ENCODE measurements at regions not wholly inside any gene's neighbourhood (a gene's known extent, or its start where the extent isn't known, plus 50 kb on each side); places are given as distances from the start of the nearest gene placed in this dataset.

DNA sequence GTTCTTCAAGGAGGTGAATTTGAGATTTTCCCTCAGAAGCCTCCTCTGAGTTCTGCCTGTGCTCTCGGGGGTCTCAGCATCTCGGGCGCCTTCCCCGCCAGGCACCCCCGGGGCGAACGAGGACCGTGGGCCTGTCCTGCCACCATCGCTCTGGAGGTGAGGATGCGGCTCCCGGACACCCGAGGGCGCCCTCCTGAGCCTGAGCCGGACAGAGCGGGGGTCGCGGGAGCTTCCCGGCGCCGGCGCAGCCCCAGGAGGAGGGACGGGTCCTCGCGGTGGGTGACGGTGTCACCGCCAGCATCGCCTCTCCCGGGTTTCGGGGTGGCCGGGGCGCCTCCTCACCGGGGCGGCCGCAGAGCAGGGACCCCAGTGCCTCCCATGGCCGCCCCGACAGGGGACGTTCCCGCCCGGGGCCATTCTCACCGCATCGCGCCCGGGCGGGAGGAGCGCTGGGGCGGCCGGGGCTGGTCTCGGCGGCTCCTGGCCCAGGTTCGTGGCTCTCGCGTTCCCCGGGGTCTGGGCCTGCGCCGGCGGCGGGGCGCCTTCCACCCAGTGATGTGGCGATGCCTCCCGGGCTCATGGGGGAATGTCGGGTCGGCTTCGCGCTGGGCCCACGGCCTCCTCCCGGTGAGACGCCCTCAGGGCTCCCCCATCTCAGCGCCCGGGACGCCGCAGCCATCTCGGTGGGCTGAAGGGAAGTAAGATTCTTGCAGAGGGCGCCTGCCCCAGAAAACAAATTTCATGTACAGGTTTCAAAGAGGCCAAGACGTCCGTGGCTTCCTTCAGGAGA is 210.5 kb downstream of the ERMARD start:
- DNase-seq (ENCODE audit: low read depth in 3 of 3, low spot score in 2 of 3), result no peak

GRCh38 chr6:169960886-169961611 is 209.6 kb downstream of the ERMARD start:
- DNase-seq (ENCODE audit: low read depth in 3 of 3, low spot score in 2 of 3), result no peak

DNA sequence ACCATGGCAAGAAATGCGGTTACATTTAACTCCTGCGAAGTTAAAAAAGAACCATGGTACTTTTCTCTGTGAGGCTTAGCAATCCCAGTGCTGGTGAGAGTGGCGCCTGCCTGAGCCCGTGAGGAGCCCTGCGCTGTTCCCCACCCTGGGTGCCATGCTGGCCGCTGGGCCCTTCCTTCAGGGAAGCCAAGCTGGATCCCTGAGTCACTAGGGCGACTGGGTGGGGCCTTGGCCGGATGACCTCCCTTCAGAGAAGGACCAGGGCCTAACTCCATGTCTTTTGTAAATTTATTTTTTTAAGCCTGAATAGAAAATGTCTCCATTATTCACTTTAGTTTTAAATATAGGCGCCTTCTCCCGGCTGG is 209.1 kb downstream of the ERMARD start:
- DNase-seq (ENCODE audit: low read depth in 3 of 3, low spot score in 2 of 3), result no peak

- no peak for DNase-seq (ENCODE audit: low read depth in 3 of 3, low spot score in 2 of 3)
These were observed 208.6 kb downstream of the ERMARD start for GRCh38 chr6:169960003-169960344.

DNA sequence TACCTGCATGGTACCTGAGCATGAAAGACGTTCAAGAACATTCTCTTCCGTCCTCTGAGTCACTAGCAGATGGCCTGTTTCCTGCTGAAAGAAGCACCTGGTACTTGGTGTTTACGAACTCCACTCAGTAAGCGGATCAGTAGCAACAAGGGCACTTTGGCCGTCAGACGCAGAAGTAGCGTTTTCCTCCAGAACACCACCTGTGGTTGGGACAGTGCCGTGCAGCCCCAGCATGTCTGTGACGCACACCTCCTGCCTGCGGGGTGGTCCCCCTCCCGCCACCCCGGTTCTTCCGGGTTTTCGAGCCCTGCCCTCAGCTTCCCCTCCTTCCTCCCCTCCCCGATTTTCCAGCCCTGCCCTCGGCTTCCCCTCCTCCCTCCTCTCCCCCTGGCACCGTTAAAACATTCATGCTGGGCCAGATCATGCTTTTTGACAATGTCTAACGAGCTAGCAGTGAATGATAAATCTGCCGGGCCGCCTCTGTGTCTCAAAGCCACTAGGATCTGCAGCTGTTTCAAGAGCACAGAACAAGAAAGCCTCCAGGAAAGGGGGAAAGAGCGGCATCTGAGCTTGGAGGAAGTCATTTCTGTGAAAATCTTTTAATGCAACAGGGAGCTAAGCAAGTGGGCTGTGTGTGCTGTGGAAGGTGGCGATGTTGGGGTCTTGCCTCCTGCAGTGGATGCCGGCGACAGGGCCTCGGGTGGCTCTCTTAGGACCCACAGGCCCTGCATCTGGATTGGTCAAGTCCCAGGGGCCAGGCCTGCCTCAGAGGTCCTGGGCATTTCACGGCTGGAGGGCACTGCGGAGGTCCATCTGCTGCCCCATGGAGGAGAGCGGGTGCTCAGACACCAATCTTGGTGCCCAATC is 207.9 kb downstream of the ERMARD start:
- DNase-seq (ENCODE audit: low read depth in 3 of 3, low spot score in 2 of 3), result no peak

GRCh38 chr6:169958510-169958909 is 207.1 kb downstream of the ERMARD start:
- no peak for DNase-seq (ENCODE audit: low read depth in 3 of 3, low spot score in 2 of 3)

GRCh38 chr6:169957351-169957963 is 206.0 kb downstream of the ERMARD start:
- DNase-seq (ENCODE audit: low read depth in 3 of 3, low spot score in 2 of 3), result no peak

GRCh38 chr6:169956580-169956979 is 205.2 kb downstream of the ERMARD start:
- no peak for DNase-seq (ENCODE audit: low read depth in 3 of 3, low spot score in 2 of 3)

DNA sequence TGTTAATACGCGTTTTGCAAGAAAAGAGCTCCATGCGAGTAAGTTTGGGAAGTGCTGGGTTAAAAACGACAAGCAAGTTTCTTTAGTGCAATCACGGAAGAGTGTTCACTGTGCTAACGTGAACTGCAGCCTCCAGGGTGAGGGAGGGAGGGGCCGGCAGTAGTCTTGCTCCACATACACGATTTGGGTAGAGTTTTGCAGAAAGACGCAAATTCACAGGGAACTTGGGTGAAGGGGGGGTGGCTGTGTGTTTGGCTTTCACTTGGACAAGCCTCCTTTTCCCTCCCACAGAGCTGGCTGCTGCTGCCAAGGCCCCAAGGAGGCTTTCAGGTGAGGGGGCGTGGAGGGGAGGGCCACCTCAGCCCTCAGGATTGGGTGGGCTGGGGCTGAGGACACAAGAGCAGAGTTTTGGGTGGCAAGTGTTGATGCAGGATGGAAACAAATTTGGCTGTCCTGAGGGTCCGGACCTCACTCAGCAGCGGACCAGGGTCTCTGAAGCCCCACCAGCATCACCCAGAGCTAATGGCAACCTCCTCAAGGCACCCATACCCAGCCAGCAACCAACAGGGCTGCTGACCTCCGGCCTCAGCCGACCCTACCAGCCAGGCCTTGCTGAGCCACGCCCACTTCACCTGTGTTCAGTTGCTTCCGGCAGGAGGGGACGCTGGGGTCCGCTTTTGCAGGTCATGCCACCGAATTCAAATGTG is 204.5 kb downstream of the ERMARD start:
- DNase-seq (ENCODE audit: low read depth in 3 of 3, low spot score in 2 of 3), result no peak

DNA sequence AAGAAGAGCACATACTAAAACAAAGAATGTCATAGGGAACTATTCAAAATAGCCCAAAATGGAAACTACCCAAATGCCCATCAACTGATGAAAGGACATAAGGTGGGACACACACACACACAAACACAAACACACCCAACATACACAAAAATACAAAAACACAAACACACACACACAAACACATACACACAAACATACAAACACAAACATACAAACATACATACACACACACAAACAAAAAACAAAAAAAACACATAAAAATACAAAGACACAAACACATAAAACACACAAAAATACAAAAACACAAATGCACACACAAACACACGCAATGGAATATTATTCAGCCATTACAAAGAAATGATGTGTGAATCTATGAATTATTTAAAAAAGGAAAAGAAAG is 203.6 kb downstream of the ERMARD start:
- DNase-seq (ENCODE audit: low read depth in 3 of 3, low spot score in 2 of 3), result no peak

DNA sequence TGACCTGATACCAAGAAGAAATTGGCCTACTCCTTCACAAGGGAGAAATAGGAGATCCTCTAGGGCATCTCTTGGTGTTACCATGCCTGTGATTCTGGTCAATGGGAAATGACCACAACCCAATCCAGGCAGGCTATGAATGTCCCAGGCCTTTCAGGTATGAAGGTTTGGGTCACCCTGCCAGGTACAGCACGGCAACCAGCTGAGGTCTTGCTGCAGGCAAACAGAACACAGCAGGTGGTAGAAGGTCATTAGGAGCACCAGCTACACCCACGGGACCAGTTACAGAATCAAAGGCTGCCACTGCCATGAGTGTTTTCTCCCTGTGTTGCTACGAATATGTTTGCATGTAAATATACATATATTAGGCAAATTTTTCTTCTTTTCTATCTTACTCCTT is 202.3 kb downstream of the ERMARD start:
- no peak for DNase-seq (ENCODE audit: low read depth in 3 of 3, low spot score in 2 of 3)

GRCh38 chr6:169950558-169950957 is 199.1 kb downstream of the ERMARD start:
- no peak for DNase-seq (ENCODE audit: low read depth in 3 of 3, low spot score in 2 of 3)

DNA sequence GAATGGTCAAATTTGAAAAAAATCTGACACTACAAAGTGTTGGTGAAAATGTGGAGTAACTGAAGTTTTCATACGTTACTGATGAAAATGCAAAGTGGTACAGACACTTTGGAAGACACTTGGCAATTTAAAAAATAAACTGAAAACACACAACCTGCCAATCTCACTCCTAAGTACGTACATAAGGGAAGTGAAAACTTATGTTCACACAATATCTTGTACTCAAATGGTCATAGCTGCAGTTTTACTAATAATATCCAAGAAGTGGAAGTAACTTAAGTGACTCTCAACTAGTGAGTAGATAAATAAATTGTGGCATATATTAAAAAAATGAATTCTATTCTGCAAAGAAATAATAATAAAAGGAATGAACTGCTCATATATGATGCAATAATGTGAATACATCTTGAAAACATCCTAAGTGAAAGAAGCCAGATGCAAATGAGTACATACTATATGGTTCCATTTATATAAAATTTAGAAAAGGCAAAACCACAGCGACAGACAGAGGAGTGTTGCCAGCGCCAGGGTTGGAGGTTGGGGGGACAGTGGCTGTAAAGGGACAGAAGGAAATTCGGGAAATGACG is 198.2 kb downstream of the ERMARD start:
- no peak for DNase-seq (ENCODE audit: low read depth in 3 of 3, low spot score in 2 of 3)

DNA sequence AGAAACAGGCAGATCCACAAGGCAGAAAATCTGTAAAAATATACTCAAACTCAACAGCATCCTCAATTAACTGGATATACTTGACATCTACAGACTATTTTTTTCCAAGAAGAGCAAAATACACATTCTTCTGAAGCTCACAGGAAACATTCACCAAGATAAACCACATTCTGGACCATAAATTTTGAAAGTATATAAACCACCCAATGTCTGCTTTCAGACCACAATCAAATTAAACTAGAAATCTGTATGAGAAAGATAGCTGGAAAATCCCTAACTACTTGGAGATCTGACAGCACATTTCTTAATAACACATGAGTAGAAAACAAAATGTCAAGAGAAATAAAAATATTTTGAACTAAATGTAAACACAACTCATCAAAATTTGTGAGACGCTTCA is 195.5 kb downstream of the ERMARD start:
- no peak for DNase-seq (ENCODE audit: low read depth in 3 of 3, low spot score in 2 of 3)

DNA sequence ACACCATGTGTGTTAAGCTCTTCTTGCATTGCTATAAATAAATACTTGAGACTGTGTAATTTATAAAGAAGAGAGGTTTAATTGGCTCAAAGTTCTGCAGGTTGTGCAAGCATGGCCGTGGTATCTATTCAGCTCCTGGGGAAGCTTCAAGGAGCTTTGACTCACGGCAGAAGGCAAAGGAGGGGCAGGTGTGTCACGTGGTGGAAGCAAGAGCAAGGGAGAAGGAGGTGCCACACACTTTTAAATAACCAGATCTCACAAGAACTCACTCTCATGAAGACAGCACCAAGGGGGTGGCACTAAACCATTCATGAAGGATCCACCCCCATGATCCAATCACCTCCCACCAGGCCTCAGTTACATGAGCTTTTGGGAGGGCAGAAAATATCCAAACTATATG is 193.7 kb downstream of the ERMARD start:
- DNase-seq (ENCODE audit: low read depth in 3 of 3, low spot score in 2 of 3), result no peak

DNA sequence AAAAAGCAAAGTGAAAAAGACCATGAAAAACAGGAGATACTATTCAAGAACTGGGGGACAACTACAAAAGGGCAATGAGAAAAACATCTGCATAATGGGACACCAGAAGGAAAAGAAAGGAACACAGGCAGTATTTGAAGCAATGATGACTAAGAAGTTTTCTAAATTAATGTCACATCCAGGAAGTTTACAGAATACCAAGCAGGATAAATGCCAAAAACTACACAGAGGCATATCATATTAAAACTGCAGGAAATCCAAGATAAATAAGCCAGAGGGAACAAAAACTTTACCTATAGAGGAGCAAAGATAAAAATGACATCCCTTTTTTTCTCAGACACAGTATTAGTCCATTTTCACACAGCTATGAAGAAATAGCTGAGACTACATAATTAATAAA is 193.0 kb downstream of the ERMARD start:
- no peak for DNase-seq (ENCODE audit: low read depth in 3 of 3, low spot score in 2 of 3)

DNA sequence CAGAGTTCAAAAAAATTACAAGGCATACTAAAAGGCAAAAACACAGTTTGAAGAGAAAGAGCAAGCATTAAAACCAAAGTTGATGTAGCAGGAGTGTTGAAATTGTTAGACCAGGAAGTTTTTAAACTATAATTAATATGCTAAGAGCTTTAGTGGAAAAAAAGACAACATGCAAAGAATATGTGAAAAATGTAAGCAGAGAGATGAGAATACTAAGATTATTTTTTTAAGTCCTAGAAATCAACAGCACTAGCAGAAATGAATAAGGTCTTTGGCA is 192.6 kb downstream of the ERMARD start:
- no peak for DNase-seq (ENCODE audit: low read depth in 3 of 3, low spot score in 2 of 3)

GRCh38 chr6:169943241-169944060 is 192.0 kb downstream of the ERMARD start:
- DNase-seq (ENCODE audit: low read depth in 3 of 3, low spot score in 2 of 3), result no peak

DNA sequence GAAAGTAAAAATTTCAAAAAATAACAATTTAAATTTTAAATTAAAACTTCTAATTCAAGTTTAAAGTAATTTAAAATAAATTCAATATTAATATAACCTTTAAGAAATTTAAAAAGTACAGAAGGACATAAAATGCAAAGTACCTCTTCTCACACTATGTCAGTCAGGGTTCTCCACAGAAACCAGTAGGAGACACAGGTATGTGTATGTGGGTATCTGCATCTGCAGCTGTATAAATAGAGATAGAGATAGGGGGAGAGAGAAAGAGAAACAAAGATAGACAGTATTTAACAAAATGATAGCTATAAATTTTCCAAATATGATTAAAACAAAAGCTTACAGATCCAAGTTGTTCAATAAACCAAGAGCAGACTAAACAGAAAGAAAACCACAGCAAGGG is 190.8 kb downstream of the ERMARD start:
- DNase-seq (ENCODE audit: low read depth in 3 of 3, low spot score in 2 of 3), result no peak
